Trophoblast cell (in vitro differentiated cells and primary cell): ENCODE measurements at regions not wholly inside any gene's neighbourhood (a gene's known extent, or its start where the extent isn't known, plus 50 kb on each side); places are given as distances from the start of the nearest gene placed in this dataset.

ENCODE experiments used
- DNase-seq, 2 donors: peaks; one replicate each; pipeline ENCODE4 v3.0.0-alpha.2; 2016
- H2AFZ ChIP-seq: 2 replicates; pipeline ENCODE4 v1.6.1; 2013; ENCODE audit warnings: low read length, moderate library complexity, mild to moderate bottlenecking; ENCODE audit not compliant: insufficient read depth, poor library complexity
- H2AK5ac ChIP-seq: 2 replicates; pipeline ENCODE4 v1.6.1; 2013; ENCODE audit warnings: mild to moderate bottlenecking, low read length
- H2BK120ac ChIP-seq: 2 replicates; pipeline ENCODE4 v1.6.1; 2013; ENCODE audit warnings: low read length, mild to moderate bottlenecking, moderate library complexity; ENCODE audit not compliant: insufficient read depth, poor library complexity
- H2BK12ac ChIP-seq: 2 replicates; pipeline ENCODE4 v1.6.1; 2013; ENCODE audit warnings: mild to moderate bottlenecking, low read length, moderate library complexity
- H2BK5ac ChIP-seq: 2 replicates; pipeline ENCODE4 v1.6.1; 2013; ENCODE audit warnings: low read length, low read depth, moderate library complexity, mild to moderate bottlenecking; ENCODE audit not compliant: poor library complexity
- H3K14ac ChIP-seq: 2 replicates; pipeline ENCODE4 v1.6.1; 2013; ENCODE audit warnings: mild to moderate bottlenecking, low read length
- H3K18ac ChIP-seq: 2 replicates; pipeline ENCODE4 v1.6.1; 2013; ENCODE audit warnings: mild to moderate bottlenecking, low read length
- H3K23ac ChIP-seq: 2 replicates; pipeline ENCODE4 v1.6.1; 2013; ENCODE audit warnings: low read length
- H3K27ac ChIP-seq: 2 replicates; pipeline ENCODE4 v1.5.1; 2013; ENCODE audit warnings: low read depth, mild to moderate bottlenecking, inconsistent platforms, low read length, moderate library complexity
- H3K27me3 ChIP-seq: 2 replicates; pipeline ENCODE4 v1.6.1; 2013; ENCODE audit warnings: inconsistent platforms, mild to moderate bottlenecking, low read length, moderate library complexity; ENCODE audit not compliant: insufficient read depth
- H3K36me3 ChIP-seq, 2 experiments: 1 replicate in 1 of 2; 2 replicates in 1 of 2; pipeline ENCODE4 v1.6.1; 2013; ENCODE audit warnings: low read length in 2 of 2, mild to moderate bottlenecking in 2 of 2, moderate library complexity in 1 of 2; ENCODE audit not compliant: insufficient read depth in 2 of 2, control insufficient read depth in 1 of 2
- H3K4ac ChIP-seq: 2 replicates; pipeline ENCODE4 v1.6.1; 2013; ENCODE audit warnings: low read depth, mild to moderate bottlenecking, low read length, moderate library complexity
- H3K4me1 ChIP-seq, 2 experiments: 1 replicate in 1 of 2; 2 replicates in 1 of 2; pipeline ENCODE4 v1.6.1; 2013; ENCODE audit warnings: low read length in 2 of 2, mild to moderate bottlenecking in 2 of 2, moderate library complexity in 1 of 2; ENCODE audit not compliant: insufficient read depth in 2 of 2, control insufficient read depth in 1 of 2
- H3K4me2 ChIP-seq: 2 replicates; pipeline ENCODE4 v1.6.1; 2013; ENCODE audit warnings: inconsistent platforms, mild to moderate bottlenecking, low read length, moderate library complexity
- H3K4me3 ChIP-seq: 2 replicates; pipeline ENCODE4 v1.5.1; 2013; ENCODE audit warnings: mild to moderate bottlenecking, low read depth, low read length, inconsistent platforms
- H3K79me1 ChIP-seq: one replicate; pipeline ENCODE4 v1.6.1; 2013; ENCODE audit warnings: low read length
- H3K79me2 ChIP-seq: 2 replicates; pipeline ENCODE4 v1.6.1; 2013; ENCODE audit warnings: low read length, mild to moderate bottlenecking; ENCODE audit not compliant: control insufficient read depth, insufficient read depth, poor library complexity
- H3K9ac ChIP-seq: 2 replicates; pipeline ENCODE4 v1.6.1; 2013; ENCODE audit warnings: mild to moderate bottlenecking, low read length
- H3K9me3 ChIP-seq: 2 replicates; pipeline ENCODE4 v1.6.1; 2013; ENCODE audit warnings: low read depth, mild to moderate bottlenecking, control low read depth, inconsistent platforms, low read length; ENCODE audit not compliant: insufficient read depth
- H4K12ac ChIP-seq: 2 replicates; pipeline ENCODE4 v1.6.1; 2013; ENCODE audit warnings: low read depth, mild to moderate bottlenecking, low read length, moderate library complexity
- H4K8ac ChIP-seq: 2 replicates; pipeline ENCODE4 v1.6.1; 2013; ENCODE audit warnings: low read depth, mild to moderate bottlenecking, low read length, moderate library complexity
- H4K91ac ChIP-seq: one replicate; pipeline ENCODE4 v1.6.1; 2013; ENCODE audit warnings: low read depth, mild to moderate bottlenecking, low read length, moderate library complexity
- WGBS: extraction: QIAGEN DNeasy Blood & Tissue Kit; methylation state at CpG from one replicate; pipeline ENCODE4 v1.1.7; 2013; ENCODE audit warnings: missing lambda C conversion rate; ENCODE audit not compliant: insufficient read length, insufficient coverage; ENCODE audit errors: extremely low coverage; 5-methylcytosine and 5-hydroxymethylcytosine counted together

DNA sequence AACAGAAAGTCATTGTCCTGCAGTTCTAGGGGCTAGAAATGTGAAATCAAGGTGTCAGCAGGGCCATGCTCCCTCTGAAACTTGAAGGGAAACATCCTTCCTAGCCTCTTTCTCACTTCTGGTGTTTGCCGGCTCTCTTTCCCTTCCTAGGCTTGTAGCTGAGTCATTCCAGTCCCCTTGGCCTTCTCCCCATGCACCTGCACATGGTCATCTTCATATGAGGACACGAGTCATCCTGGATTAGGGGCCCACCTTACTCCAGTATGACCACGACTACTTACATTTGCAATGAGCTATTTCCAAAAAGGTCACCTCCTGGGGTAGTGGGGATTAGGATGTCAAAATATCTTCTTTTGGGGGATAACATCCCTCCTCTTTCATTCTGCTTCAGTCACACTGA is 168.5 kb upstream of the CXCR4 start:
- no CpG with 5 or more reads among the region's 3 CpGs for WGBS
- Histone ChIP-seq H3K14ac (no peak overlapping the region), H3K18ac (no peak overlapping the region)

DNA sequence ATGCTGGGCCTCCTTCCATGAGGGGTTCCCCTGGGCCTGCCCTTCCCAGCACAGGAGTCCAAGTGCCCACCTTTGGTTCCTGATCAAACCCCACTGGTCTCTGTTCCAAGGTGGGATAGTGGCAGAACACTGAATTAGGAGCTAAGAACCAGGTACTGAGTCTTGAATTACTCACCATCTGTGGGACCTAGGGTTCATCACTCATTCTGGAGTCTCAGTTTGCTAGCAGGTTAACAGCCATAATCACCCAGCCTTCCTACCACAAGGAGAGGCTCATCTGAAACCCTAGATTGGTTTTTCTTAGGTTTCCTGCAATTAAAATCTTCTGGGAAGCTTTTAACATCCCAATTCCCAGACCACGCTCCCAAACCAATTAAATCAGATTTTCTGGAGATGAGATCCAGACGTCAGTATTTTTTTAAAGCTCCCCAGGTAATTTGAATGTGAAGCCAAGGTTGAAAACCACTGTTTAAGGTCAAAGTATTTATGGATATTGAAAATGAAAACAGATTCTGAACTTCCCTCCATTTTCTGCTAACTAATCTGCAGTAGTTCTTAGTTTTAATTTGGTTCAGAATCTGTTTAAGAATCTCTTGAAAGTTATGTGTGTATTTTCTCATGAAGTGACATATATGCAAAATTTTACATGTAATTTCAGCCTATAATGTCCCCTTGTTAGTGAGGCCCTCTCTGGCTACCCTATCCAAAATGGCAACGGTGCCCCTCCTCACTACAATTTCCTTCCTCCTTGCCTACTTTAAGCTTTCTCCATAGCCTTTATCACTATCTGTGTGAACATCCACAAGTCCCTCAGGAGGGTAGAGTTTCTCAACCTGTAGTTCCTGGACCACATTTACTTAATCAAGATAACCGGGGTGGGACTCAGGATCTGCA is 166.5 kb upstream of the CXCR4 start:
- H3K27me3 ChIP-seq, result no peaks in the 10 kb centered on the region
- no peaks in the 10 kb centered on the region for H3K79me2 ChIP-seq
- H2BK12ac ChIP-seq, result no peak overlapping the region
- no peaks in the 10 kb centered on the region for H3K79me1 ChIP-seq
- H4K91ac ChIP-seq, result no peak overlapping the region
- H3K4me2 ChIP-seq, result no peak overlapping the region
- no peak overlapping the region for H3K27ac ChIP-seq
- H3K9me3 ChIP-seq, result no peaks in the 10 kb centered on the region
- no peak overlapping the region for H2AK5ac ChIP-seq
- H3K4me1 ChIP-seq, result peaks cover 0 to 2% of the 10 kb centered on the region in 2 experiments
- no peak overlapping the region for H3K9ac ChIP-seq
- H2BK120ac ChIP-seq, result no peak overlapping the region
- DNase-seq, result no peak
- H3K36me3 ChIP-seq, result no peaks in the 10 kb centered on the region
- no peak overlapping the region for H2AFZ ChIP-seq
- no peak overlapping the region for H4K12ac ChIP-seq
- no peak overlapping the region for H3K14ac ChIP-seq
- no peak overlapping the region for H3K4ac ChIP-seq
- no peak overlapping the region for H3K18ac ChIP-seq
- no peak overlapping the region for H2BK5ac ChIP-seq
- H3K23ac ChIP-seq, result no peak overlapping the region
- no peak overlapping the region for H4K8ac ChIP-seq
- no CpG with 5 or more reads among the region's 4 CpGs for WGBS
- no peak overlapping the region for H3K4me3 ChIP-seq

More for the DNA sequence above, 168.5 kb upstream of the CXCR4 start:
- Histone ChIP-seq H3K4me1 (peaks cover 0 to 2% of the 10 kb centered on the region in 2 experiments), H3K36me3 (no peaks in the 10 kb centered on the region), H3K27me3 (no peaks in the 10 kb centered on the region), H2AFZ (no peak overlapping the region), H3K4me3 (no peak overlapping the region), H3K9me3 (no peaks in the 10 kb centered on the region), H3K79me2 (no peaks in the 10 kb centered on the region), H4K12ac (no peak overlapping the region), H3K4ac (no peak overlapping the region), H3K23ac (no peak overlapping the region), H3K79me1 (no peaks in the 10 kb centered on the region), H2BK5ac (no peak overlapping the region), H4K8ac (no peak overlapping the region), H3K27ac (no peak overlapping the region), H2BK12ac (no peak overlapping the region), H3K9ac (no peak overlapping the region), H2BK120ac (no peak overlapping the region), H2AK5ac (no peak overlapping the region), H4K91ac (no peak overlapping the region), H3K4me2 (no peak overlapping the region)
- DNase-seq, result no peak

GRCh38 chr2:136282251-136282650 is 164.3 kb upstream of the CXCR4 start:
- Histone ChIP-seq H2BK5ac (no peak overlapping the region), H2BK120ac (no peak overlapping the region), H3K9me3 (no peaks in the 10 kb centered on the region), H3K27ac (no peak overlapping the region), H3K36me3 (no peaks in the 10 kb centered on the region), H4K12ac (no peak overlapping the region), H3K27me3 (no peaks in the 10 kb centered on the region), H3K4me3 (no peak overlapping the region), H3K79me1 (no peaks in the 10 kb centered on the region), H3K4ac (no peak overlapping the region), H3K14ac (no peak overlapping the region), H4K91ac (no peak overlapping the region), H4K8ac (no peak overlapping the region), H3K79me2 (no peaks in the 10 kb centered on the region), H3K23ac (no peak overlapping the region), H2AK5ac (no peak overlapping the region), H3K9ac (no peak overlapping the region), H2BK12ac (no peak overlapping the region), H2AFZ (no peak overlapping the region), H3K4me1 (peaks cover 0 to 2% of the 10 kb centered on the region in 2 experiments), H3K4me2 (no peak overlapping the region), H3K18ac (no peak overlapping the region)
- DNase-seq, result no peak
- WGBS, result no CpG with 5 or more reads among the region's 6 CpGs

- H3K79me1 ChIP-seq, result no peaks in the 10 kb centered on the region
- WGBS, result no CpG with 5 or more reads among the region's 17 CpGs
- H2BK120ac ChIP-seq, result no peak overlapping the region
- H3K4me1 ChIP-seq, result peaks cover 0 to 2% of the 10 kb centered on the region in 2 experiments
- no peak overlapping the region for H2AFZ ChIP-seq
- no peak overlapping the region for H3K4me2 ChIP-seq
- no peak overlapping the region for H3K9ac ChIP-seq
- no peak overlapping the region for H4K12ac ChIP-seq
- H3K14ac ChIP-seq, result no peak overlapping the region
- no peak overlapping the region for H3K4me3 ChIP-seq
- H2BK5ac ChIP-seq, result no peak overlapping the region
- H3K79me2 ChIP-seq, result no peaks in the 10 kb centered on the region
- H3K18ac ChIP-seq, result no peak overlapping the region
- H3K9me3 ChIP-seq, result no peaks in the 10 kb centered on the region
- no peak overlapping the region for H3K27ac ChIP-seq
- no peak overlapping the region for H4K8ac ChIP-seq
- no peaks in the 10 kb centered on the region for H3K27me3 ChIP-seq
- H3K4ac ChIP-seq, result no peak overlapping the region
- H4K91ac ChIP-seq, result no peak overlapping the region
- H3K36me3 ChIP-seq, result no peaks in the 10 kb centered on the region
- no peak overlapping the region for H2BK12ac ChIP-seq
- H2AK5ac ChIP-seq, result no peak overlapping the region
- H3K23ac ChIP-seq, result no peak overlapping the region
- no peak for DNase-seq
Observed at GRCh38 chr2:136281281-136282114, 163.5 kb upstream of the CXCR4 start.
